Lower lobe of right lung (tissue), 2 donors: ENCODE measurements at regions not wholly inside any gene's neighbourhood (a gene's known extent, or its start where the extent isn't known, plus 50 kb on each side); places are given as distances from the start of the nearest gene placed in this dataset.

Experiments
- ATAC-seq, 2 donors: fragments of 200-7000 bp; cut with Tn5 transposase; one replicate each; pipeline ENCODE4 v1.9.1; 2020 to 2022; ENCODE audit warnings: mild to moderate bottlenecking in 2 of 2, moderate library complexity in 2 of 2
- DNase-seq: peaks from one replicate; pipeline ENCODE4 v3.0.0-alpha.2; 2020
- H3K27ac ChIP-seq: fragments of 200-600 bp; one replicate; pipeline ENCODE4 v1.8.0; 2022
- H3K27me3 ChIP-seq: fragments of 200-600 bp; one replicate; pipeline ENCODE4 v1.8.0; 2022; ENCODE audit warnings: low read depth
- H3K36me3 ChIP-seq: fragments of 200-600 bp; one replicate; pipeline ENCODE4 v1.8.0; 2022; ENCODE audit warnings: mild to moderate bottlenecking
- H3K4me1 ChIP-seq: fragments of 200-600 bp; one replicate; pipeline ENCODE4 v1.8.0; 2022
- H3K4me3 ChIP-seq: fragments of 200-600 bp; one replicate; pipeline ENCODE4 v1.8.0; 2022; ENCODE audit warnings: mild to moderate bottlenecking
- H3K9me3 ChIP-seq: fragments of 200-600 bp; one replicate; pipeline ENCODE4 v1.8.0; 2022
- intact Hi-C: fragments of 100-400 bp; cut with DNase I; formaldehyde crosslinking; loops from one replicate; pipeline ENCODE4 v1.11.0; 2022
- TF ChIP-seq, protein P1 (sequence below): fragments of 200-600 bp; IDR thresholded peaks from one replicate; pipeline ENCODE4 v1.8.0; 2022; ENCODE audit warnings: antibody characterized with exemption, mild to moderate bottlenecking
- donor health status: DM: no; HTN: yes; CAD: no; lungs with severe emphysema.

DNA sequence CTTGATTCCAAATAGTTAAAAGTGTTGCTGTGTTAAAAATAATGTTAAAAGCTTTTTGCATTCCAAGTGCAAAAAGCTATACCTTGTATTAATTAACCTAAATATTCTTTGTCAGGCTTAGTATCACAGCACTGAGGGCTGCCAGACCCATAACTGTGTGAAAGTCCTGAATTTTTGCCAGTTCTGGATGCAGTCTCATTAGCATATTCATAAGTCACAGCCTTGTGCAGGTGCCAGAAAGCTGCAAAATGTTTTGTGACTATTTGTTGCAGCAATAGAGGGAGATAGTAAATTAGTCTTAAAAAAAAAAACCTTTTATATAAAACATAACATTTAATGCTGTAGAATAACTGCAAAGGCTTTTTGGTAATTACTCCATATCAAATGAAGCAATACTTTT lies 56.6 kb downstream of the SLITRK1 start:
- no peaks in the 10 kb centered on the region for H3K27me3 ChIP-seq
- intact Hi-C loops = no loop called here
- DNase-seq (no peak), ATAC-seq (no peak)
- H3K9me3 ChIP-seq = no peaks in the 10 kb centered on the region
- TF ChIP-seq, protein P1, sequence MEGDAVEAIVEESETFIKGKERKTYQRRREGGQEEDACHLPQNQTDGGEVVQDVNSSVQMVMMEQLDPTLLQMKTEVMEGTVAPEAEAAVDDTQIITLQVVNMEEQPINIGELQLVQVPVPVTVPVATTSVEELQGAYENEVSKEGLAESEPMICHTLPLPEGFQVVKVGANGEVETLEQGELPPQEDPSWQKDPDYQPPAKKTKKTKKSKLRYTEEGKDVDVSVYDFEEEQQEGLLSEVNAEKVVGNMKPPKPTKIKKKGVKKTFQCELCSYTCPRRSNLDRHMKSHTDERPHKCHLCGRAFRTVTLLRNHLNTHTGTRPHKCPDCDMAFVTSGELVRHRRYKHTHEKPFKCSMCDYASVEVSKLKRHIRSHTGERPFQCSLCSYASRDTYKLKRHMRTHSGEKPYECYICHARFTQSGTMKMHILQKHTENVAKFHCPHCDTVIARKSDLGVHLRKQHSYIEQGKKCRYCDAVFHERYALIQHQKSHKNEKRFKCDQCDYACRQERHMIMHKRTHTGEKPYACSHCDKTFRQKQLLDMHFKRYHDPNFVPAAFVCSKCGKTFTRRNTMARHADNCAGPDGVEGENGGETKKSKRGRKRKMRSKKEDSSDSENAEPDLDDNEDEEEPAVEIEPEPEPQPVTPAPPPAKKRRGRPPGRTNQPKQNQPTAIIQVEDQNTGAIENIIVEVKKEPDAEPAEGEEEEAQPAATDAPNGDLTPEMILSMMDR = no peak
- no peak overlapping the region for H3K4me3 ChIP-seq
- H3K27ac ChIP-seq = no peak overlapping the region
- H3K36me3 ChIP-seq = no peaks in the 10 kb centered on the region
- H3K4me1 ChIP-seq = no peaks in the 10 kb centered on the region

GRCh38 chr13:83824560-83824959 lies 57.7 kb downstream of the SLITRK1 start:
- TF ChIP-seq, protein P1 = no peak
- H3K4me3 ChIP-seq = no peak overlapping the region
- H3K9me3 ChIP-seq = no peaks in the 10 kb centered on the region
- intact Hi-C loops = no loop called here
- no peaks in the 10 kb centered on the region for H3K27me3 ChIP-seq
- H3K36me3 ChIP-seq = no peaks in the 10 kb centered on the region
- H3K4me1 ChIP-seq = no peaks in the 10 kb centered on the region
- DNase-seq = no peak
- ATAC-seq = peak in 1 of 2 donors; percentile 17
- H3K27ac ChIP-seq = no peak overlapping the region

- Histone ChIP-seq H3K4me1 (no peaks in the 10 kb centered on the region), H3K27ac (no peak overlapping the region), H3K9me3 (no peaks in the 10 kb centered on the region), H3K4me3 (no peak overlapping the region), H3K27me3 (no peaks in the 10 kb centered on the region), H3K36me3 (no peaks in the 10 kb centered on the region)
- no peak for DNase-seq
- no peak for ATAC-seq
- intact Hi-C loops = no loop called here
- TF ChIP-seq, protein P1 = no peak
Measured at GRCh38 chr13:83824120-83824519, 58.2 kb downstream of the SLITRK1 start.

GRCh38 chr13:83819611-83820010 lies 62.7 kb downstream of the SLITRK1 start:
- Histone ChIP-seq H3K9me3 (no peaks in the 10 kb centered on the region), H3K4me3 (no peak overlapping the region), H3K4me1 (no peaks in the 10 kb centered on the region), H3K27me3 (no peaks in the 10 kb centered on the region), H3K36me3 (no peaks in the 10 kb centered on the region), H3K27ac (no peak overlapping the region)
- intact Hi-C loops = no loop called here
- TF ChIP-seq, protein P1 = no peak
- no peak for DNase-seq
- no peak for ATAC-seq

- Histone ChIP-seq H3K4me3 (no peak overlapping the region), H3K9me3 (no peaks in the 10 kb centered on the region), H3K36me3 (no peaks in the 10 kb centered on the region), H3K27me3 (no peaks in the 10 kb centered on the region), H3K27ac (no peak overlapping the region), H3K4me1 (no peaks in the 10 kb centered on the region)
- TF ChIP-seq, protein P1 = no peak
- intact Hi-C loops = no loop called here
- DNase-seq (no peak), ATAC-seq (no peak)
Measured at GRCh38 chr13:83819156-83819555, 63.1 kb downstream of the SLITRK1 start.

GRCh38 chr13:83816081-83816480 lies 66.2 kb downstream of the SLITRK1 start:
- H3K9me3 ChIP-seq = no peaks in the 10 kb centered on the region
- no peak overlapping the region for H3K4me3 ChIP-seq
- no peaks in the 10 kb centered on the region for H3K27me3 ChIP-seq
- ATAC-seq = no peak
- intact Hi-C loops = no loop called here
- TF ChIP-seq, protein P1 = no peak
- H3K27ac ChIP-seq = no peak overlapping the region
- DNase-seq = no peak
- no peaks in the 10 kb centered on the region for H3K4me1 ChIP-seq
- no peaks in the 10 kb centered on the region for H3K36me3 ChIP-seq
